Uterus (tissue), 3 donors: ENCODE measurements at regions not wholly inside any gene's neighbourhood (a gene's known extent, or its start where the extent isn't known, plus 50 kb on each side); places are given as distances from the start of the nearest gene placed in this dataset.

Experiments
- DNase-seq, 2 donors: peaks; one replicate each; pipeline ENCODE4 v3.0.0-alpha.2; 2019 to 2020
- H3K27ac ChIP-seq, 2 donors: fragments of 200-600 bp; sonication (generic); 1 replicate in 1 of 2; 2 replicates in 1 of 2; pipeline ENCODE4 v1.5.1; 2016 to 2018
- H3K27me3 ChIP-seq, 2 donors: fragments of 200-600 bp; sonication (generic); one replicate each; pipeline ENCODE4 v1.5.1; 2018 to 2019; ENCODE audit warnings: control low read depth in 1 of 2
- H3K36me3 ChIP-seq, 2 donors: fragments of 200-600 bp; sonication (generic); one replicate each; pipeline ENCODE4 v1.5.1; 2019; ENCODE audit warnings: control low read depth in 1 of 2
- H3K4me1 ChIP-seq, 2 donors: fragments of 200-600 bp; sonication (generic); one replicate each; pipeline ENCODE4 v1.5.1; 2018 to 2019; ENCODE audit warnings: control low read depth in 1 of 2
- H3K4me3 ChIP-seq, 2 donors: fragments of 200-600 bp; sonication (generic); 1 replicate in 1 of 2; 2 replicates in 1 of 2; pipeline ENCODE4 v1.5.1; 2018 to 2019; ENCODE audit warnings: mild to moderate bottlenecking in 1 of 2
- H3K9me3 ChIP-seq, 2 donors: fragments of 200-600 bp; sonication (generic); one replicate each; pipeline ENCODE4 v1.5.1; 2019; ENCODE audit warnings: control low read depth in 1 of 2
- POLR2A ChIP-seq, 2 donors: fragments of 450-650 bp; IDR thresholded peaks; one replicate each; pipeline ENCODE4 v1.6.1; 2016; ENCODE audit warnings: antibody characterized with exemption in 2 of 2, mild to moderate bottlenecking in 1 of 2, moderate library complexity in 1 of 2
- intact Hi-C: fragments of 100-400 bp; cut with DNase I; formaldehyde crosslinking; loops from one replicate; pipeline ENCODE4 v1.15.1; 2023; ENCODE audit warnings: low total_unique reads
- TF ChIP-seq, protein P1 (sequence below), 4 experiments: fragments of 200-600 bp in 2 of 4; fragments of 450-650 bp in 2 of 4; sonication (generic) in 2 of 4; IDR thresholded peaks; one replicate each; pipeline ENCODE4 v1.5.1; 2016 to 2019; ENCODE audit warnings: antibody characterized with exemption in 4 of 4, mild to moderate bottlenecking in 2 of 4, moderate library complexity in 1 of 4
- donor health status: DM: yes; HTN: yes; CAD: no.

DNA sequence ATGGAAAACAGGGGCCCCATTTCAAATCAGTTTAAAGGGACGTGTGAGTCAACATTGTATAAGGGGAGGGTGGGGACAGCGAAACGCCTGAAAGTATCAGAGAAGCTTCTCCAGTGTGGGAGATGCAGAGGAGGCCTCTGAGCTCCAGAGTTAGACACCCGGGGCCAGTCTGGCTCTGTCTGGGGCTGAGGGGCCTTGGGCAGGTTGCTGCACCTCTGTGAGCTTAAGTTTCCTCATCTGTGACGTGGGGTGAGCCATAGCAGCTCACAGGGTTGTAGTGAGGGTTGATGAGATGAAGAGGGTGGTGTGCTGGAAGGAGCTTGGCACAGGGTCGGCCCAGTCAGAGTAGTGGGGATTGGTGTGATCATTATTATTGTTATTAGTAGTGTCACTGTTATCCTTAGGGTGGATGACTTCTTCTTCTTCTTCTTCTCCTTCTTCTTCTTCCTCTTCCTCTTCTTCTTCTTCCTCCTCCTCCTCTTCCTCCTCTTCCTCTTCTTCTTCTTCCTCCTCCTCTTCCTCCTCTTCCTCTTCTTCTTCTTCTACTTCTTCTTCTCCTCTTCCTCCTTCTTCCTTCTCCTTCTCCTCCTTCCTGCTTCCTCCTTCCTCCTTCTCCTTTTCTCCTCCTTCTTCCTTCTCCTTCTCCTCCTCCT lies 282.0 kb downstream of the PTPRU start:
- no peak overlapping the region for H3K27ac ChIP-seq
- no peaks in the 10 kb centered on the region for H3K27me3 ChIP-seq
- H3K9me3 ChIP-seq = no peaks in the 10 kb centered on the region
- TF ChIP-seq POLR2A (IDR thresholded peaks at IDR 0.05) = no peak
- TF ChIP-seq, protein P1, sequence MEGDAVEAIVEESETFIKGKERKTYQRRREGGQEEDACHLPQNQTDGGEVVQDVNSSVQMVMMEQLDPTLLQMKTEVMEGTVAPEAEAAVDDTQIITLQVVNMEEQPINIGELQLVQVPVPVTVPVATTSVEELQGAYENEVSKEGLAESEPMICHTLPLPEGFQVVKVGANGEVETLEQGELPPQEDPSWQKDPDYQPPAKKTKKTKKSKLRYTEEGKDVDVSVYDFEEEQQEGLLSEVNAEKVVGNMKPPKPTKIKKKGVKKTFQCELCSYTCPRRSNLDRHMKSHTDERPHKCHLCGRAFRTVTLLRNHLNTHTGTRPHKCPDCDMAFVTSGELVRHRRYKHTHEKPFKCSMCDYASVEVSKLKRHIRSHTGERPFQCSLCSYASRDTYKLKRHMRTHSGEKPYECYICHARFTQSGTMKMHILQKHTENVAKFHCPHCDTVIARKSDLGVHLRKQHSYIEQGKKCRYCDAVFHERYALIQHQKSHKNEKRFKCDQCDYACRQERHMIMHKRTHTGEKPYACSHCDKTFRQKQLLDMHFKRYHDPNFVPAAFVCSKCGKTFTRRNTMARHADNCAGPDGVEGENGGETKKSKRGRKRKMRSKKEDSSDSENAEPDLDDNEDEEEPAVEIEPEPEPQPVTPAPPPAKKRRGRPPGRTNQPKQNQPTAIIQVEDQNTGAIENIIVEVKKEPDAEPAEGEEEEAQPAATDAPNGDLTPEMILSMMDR (IDR thresholded peaks at IDR 0.05) = no peak
- H3K4me3 ChIP-seq = no peak overlapping the region
- intact Hi-C loops = no loop called here
- no peaks in the 10 kb centered on the region for H3K36me3 ChIP-seq
- no peaks in the 10 kb centered on the region for H3K4me1 ChIP-seq
- no peak for DNase-seq

- no peak for TF ChIP-seq POLR2A (IDR thresholded peaks at IDR 0.05)
- TF ChIP-seq, protein P1 (IDR thresholded peaks at IDR 0.05) = no peak
- intact Hi-C loops = no loop called here
- H3K4me1 ChIP-seq = no peaks in the 10 kb centered on the region
- DNase-seq = no peak
- H3K27ac ChIP-seq = no peak overlapping the region
- H3K36me3 ChIP-seq = no peaks in the 10 kb centered on the region
- no peak overlapping the region for H3K4me3 ChIP-seq
- no peaks in the 10 kb centered on the region for H3K9me3 ChIP-seq
- H3K27me3 ChIP-seq = no peaks in the 10 kb centered on the region
Observed at GRCh38 chr1:29517251-29518086, 281.1 kb downstream of the PTPRU start.

- no peaks in the 10 kb centered on the region for H3K27me3 ChIP-seq
Observed at GRCh38 chr1:29516063-29516820, 279.9 kb downstream of the PTPRU start.

GRCh38 chr1:29515170-29515955 lies 279.0 kb downstream of the PTPRU start:
- Histone ChIP-seq H3K36me3 (no peaks in the 10 kb centered on the region), H3K4me3 (no peak overlapping the region), H3K27me3 (no peaks in the 10 kb centered on the region), H3K9me3 (no peaks in the 10 kb centered on the region), H3K4me1 (no peaks in the 10 kb centered on the region), H3K27ac (no peak overlapping the region)
- DNase-seq = no peak
- TF ChIP-seq, protein P1 (IDR thresholded peaks at IDR 0.05) = no peak
- intact Hi-C loops = no loop called here

More at GRCh38 chr1:29516063-29516820, 279.9 kb downstream of the PTPRU start:
- Histone ChIP-seq H3K27ac (no peak overlapping the region), H3K36me3 (no peaks in the 10 kb centered on the region), H3K4me3 (no peak overlapping the region), H3K9me3 (no peaks in the 10 kb centered on the region), H3K4me1 (no peaks in the 10 kb centered on the region)
- no peak for DNase-seq
- intact Hi-C loops = no loop called here
- no peak for TF ChIP-seq POLR2A (IDR thresholded peaks at IDR 0.05)
- TF ChIP-seq, protein P1 (IDR thresholded peaks at IDR 0.05) = no peak
